H1 (cell line): ENCODE measurements at regions not wholly inside any gene's neighbourhood (a gene's known extent, or its start where the extent isn't known, plus 50 kb on each side); places are given as distances from the start of the nearest gene placed in this dataset.

Source experiments
- CTCF ChIA-PET: fragments of 300-600 bp; sonication (Branson Sonifier 250); formaldehyde crosslinking; loops from one replicate; lab custom pipeline; 2021; ENCODE audit not compliant: partially characterized antibody; lab: Charles Lee
- POLR2A ChIA-PET: fragments of 300-600 bp; sonication (Branson Sonifier 250); formaldehyde crosslinking; loops from one replicate; lab custom pipeline; 2021; ENCODE audit warnings: inconsistent platforms; ENCODE audit not compliant: partially characterized antibody; lab: Charles Lee
- DNase-seq, 2 experiments: peaks; one replicate each; pipeline versions ENCODE4 v3.0.0 to v3.0.0-alpha.2; 2010 to 2022; ENCODE audit warnings: low spot score in 2 of 2, low read depth in 1 of 2, mixed read lengths in 1 of 2
- FAIRE-seq: peaks from 2 replicates; lab custom pipeline; 2011; peaks lifted over from hg19 to GRCh38; lab: Jason Lieb, UNC
- H2AFZ ChIP-seq: 2 replicates; pipeline ENCODE4 v1.8.1; 2012; ENCODE audit warnings: low read length, inconsistent platforms
- H2AK5ac ChIP-seq: 2 replicates; pipeline ENCODE4 v1.6.1; 2013; ENCODE audit warnings: low read depth, low read length
- H2BK120ac ChIP-seq: replicated peaks from 2 replicates; pipeline ENCODE3; 2013; ENCODE audit warnings: low read depth, low read length, inconsistent platforms
- H2BK12ac ChIP-seq: 2 replicates; pipeline ENCODE4 v1.6.1; 2013; ENCODE audit warnings: low read depth, low read length
- H2BK15ac ChIP-seq: 2 replicates; pipeline ENCODE4 v1.6.1; 2013; ENCODE audit warnings: low read length
- H2BK20ac ChIP-seq: 2 replicates; pipeline ENCODE4 v1.6.1; 2013; ENCODE audit warnings: low read length
- H2BK5ac ChIP-seq: 2 replicates; pipeline ENCODE4 v1.6.1; 2013; ENCODE audit warnings: low read depth, low read length
- H3K14ac ChIP-seq: 2 replicates; pipeline ENCODE4 v1.6.1; 2013; ENCODE audit warnings: inconsistent platforms; ENCODE audit not compliant: insufficient read length
- H3K18ac ChIP-seq: 2 replicates; pipeline ENCODE4 v1.6.1; 2013; ENCODE audit warnings: low read length; ENCODE audit errors: extremely low read depth
- H3K23ac ChIP-seq: 2 replicates; pipeline ENCODE4 v1.6.1; 2013; ENCODE audit warnings: inconsistent platforms; ENCODE audit not compliant: insufficient read length
- H3K23me2 ChIP-seq: 2 replicates; pipeline ENCODE4 v1.6.1; 2013; ENCODE audit warnings: low read depth, low read length
- H3K27ac ChIP-seq: 2 replicates; pipeline ENCODE4 v1.6.1; 2011; ENCODE audit warnings: low read depth, low read length, inconsistent platforms
- H3K27me3 ChIP-seq, 4 experiments: replicated peaks in 1 of 4; 1 replicate in 1 of 4; 2 replicates in 3 of 4; pipeline versions ENCODE4 v1.6.1 to v1.8.1; 2011 to 2013; ENCODE audit warnings: low read length in 3 of 4, mild to moderate bottlenecking in 3 of 4, inconsistent platforms in 2 of 4, mixed read lengths in 2 of 4, moderate library complexity in 1 of 4; ENCODE audit not compliant: control insufficient read depth in 3 of 4, insufficient read depth in 3 of 4; ENCODE audit errors: extremely low read depth in 1 of 4
- H3K36me3 ChIP-seq, 4 experiments: 2 replicates each; pipeline versions ENCODE4 v1.6.1 to v1.8.1; 2011 to 2013; ENCODE audit warnings: mild to moderate bottlenecking in 4 of 4, low read length in 3 of 4, moderate library complexity in 2 of 4, control low read depth in 1 of 4, inconsistent platforms in 1 of 4; ENCODE audit not compliant: insufficient read depth in 4 of 4, control insufficient read depth in 2 of 4
- H3K4ac ChIP-seq: replicated peaks from 2 replicates; pipeline ENCODE3; 2013; ENCODE audit warnings: low read length, low read depth, mixed read lengths, inconsistent platforms; ENCODE audit not compliant: insufficient read length
- H3K4me1 ChIP-seq, 4 experiments: replicated peaks in 1 of 4; 1 replicate in 1 of 4; 2 replicates in 3 of 4; pipeline versions ENCODE4 v1.6.1 to v1.8.1; 2011 to 2013; ENCODE audit warnings: low read length in 3 of 4, inconsistent platforms in 2 of 4, mixed read lengths in 1 of 4; ENCODE audit not compliant: insufficient read depth in 4 of 4, control insufficient read depth in 3 of 4
- H3K4me2 ChIP-seq, 2 experiments: 2 replicates each; pipeline versions ENCODE4 v1.6.1 to v1.8.1; 2011 to 2013; ENCODE audit warnings: low read depth in 2 of 2, low read length in 2 of 2, control low read depth in 1 of 2, inconsistent platforms in 1 of 2, mild to moderate bottlenecking in 1 of 2; ENCODE audit not compliant: insufficient read depth in 1 of 2
- H3K4me3 ChIP-seq, 4 experiments: fragments of 200-600, 300-600 bp in 1 of 4; sonication (generic), shearing (Covaris generic), sonication (Bioruptor Twin) in 1 of 4; 2 replicates each; pipeline versions ENCODE4 v1.5.1 to v1.8.1; 2011 to 2016; ENCODE audit warnings: low read length in 4 of 4, low read depth in 3 of 4, control low read depth in 2 of 4, inconsistent platforms in 2 of 4, mild to moderate bottlenecking in 2 of 4, mixed read lengths in 1 of 4, moderate library complexity in 1 of 4; ENCODE audit not compliant: insufficient read depth in 2 of 4; ENCODE audit errors: extremely low read depth in 1 of 4
- H3K56ac ChIP-seq: replicated peaks from 2 replicates; pipeline ENCODE3; 2013; ENCODE audit warnings: low read depth, mild to moderate bottlenecking, mixed read lengths, low read length, inconsistent platforms; ENCODE audit not compliant: insufficient read length
- H3K79me1 ChIP-seq: 2 replicates; pipeline ENCODE4 v1.6.1; 2013; ENCODE audit warnings: low read depth, low read length, control low read depth
- H3K79me2 ChIP-seq, 2 experiments: 2 replicates each; pipeline versions ENCODE4 v1.6.1 to v1.8.1; 2012 to 2013; ENCODE audit warnings: low read length in 2 of 2, mild to moderate bottlenecking in 2 of 2, inconsistent platforms in 1 of 2; ENCODE audit not compliant: insufficient read depth in 2 of 2, control insufficient read depth in 1 of 2
- H3K9ac ChIP-seq, 4 experiments: replicated peaks in 1 of 4; 1 replicate in 1 of 4; 2 replicates in 3 of 4; pipeline versions ENCODE4 v1.6.1 to v1.8.1; 2011 to 2013; ENCODE audit warnings: low read depth in 3 of 4, low read length in 3 of 4, control low read depth in 2 of 4, mild to moderate bottlenecking in 2 of 4, moderate library complexity in 2 of 4, inconsistent platforms in 1 of 4; ENCODE audit errors: extremely low read depth in 1 of 4
- H3K9me3 ChIP-seq, 2 experiments: 2 replicates each; pipeline versions ENCODE4 v1.6.1 to v1.8.1; 2012 to 2013; ENCODE audit warnings: mild to moderate bottlenecking in 2 of 2, moderate library complexity in 2 of 2, control low read depth in 1 of 2, inconsistent platforms in 1 of 2, low read depth in 1 of 2, low read length in 1 of 2, mixed read lengths in 1 of 2; ENCODE audit not compliant: insufficient read depth in 2 of 2
- H4K20me1 ChIP-seq, 2 experiments: replicated peaks in 1 of 2; 2 replicates each; pipeline versions ENCODE3 to v1.8.1; 2011 to 2013; ENCODE audit warnings: inconsistent platforms in 2 of 2, low read length in 2 of 2, mild to moderate bottlenecking in 1 of 2; ENCODE audit not compliant: insufficient read depth in 2 of 2, control insufficient read depth in 1 of 2
- H4K5ac ChIP-seq: 2 replicates; pipeline ENCODE4 v1.6.1; 2013; ENCODE audit warnings: low read length, low read depth, mixed read lengths, inconsistent platforms; ENCODE audit not compliant: insufficient read length
- H4K8ac ChIP-seq: 2 replicates; pipeline ENCODE4 v1.8.0; 2013; ENCODE audit warnings: mild to moderate bottlenecking, moderate library complexity, low read length, inconsistent platforms; ENCODE audit not compliant: insufficient read depth; ENCODE audit errors: extremely low read depth
- H4K91ac ChIP-seq: replicated peaks from 2 replicates; pipeline ENCODE3; 2013; ENCODE audit warnings: low read length, mixed read lengths, inconsistent platforms; ENCODE audit not compliant: insufficient read length
- ASH2L ChIP-seq: fragments of 200-600, 300-600 bp; sonication (generic); IDR thresholded peaks from one replicate; pipeline ENCODE4 v1.7.1; 2017; ENCODE audit warnings: low read length
- E2F6 ChIP-seq: IDR thresholded peaks from 2 replicates; pipeline ENCODE4 v1.6.1; 2012; ENCODE audit warnings: inconsistent platforms
- EP300 ChIP-seq, 2 experiments: IDR thresholded peaks; 1 replicate in 1 of 2; 2 replicates in 1 of 2; pipeline ENCODE4 v1.6.1; 2011 to 2012; ENCODE audit warnings: low read depth in 2 of 2, low read length in 2 of 2, mild to moderate bottlenecking in 2 of 2, borderline replicate concordance in 1 of 2, inconsistent platforms in 1 of 2, moderate library complexity in 1 of 2
- GTF2F1 ChIP-seq: IDR thresholded peaks from 2 replicates; pipeline ENCODE4 v1.6.1; 2012; ENCODE audit warnings: low read depth, low read length, improper control_type of control experiment, borderline replicate concordance
- JUND ChIP-seq: IDR thresholded peaks from 2 replicates; pipeline ENCODE4 v1.6.1; 2011; ENCODE audit warnings: mild to moderate bottlenecking, improper control_type of control experiment, low read length
- NANOG ChIP-seq: IDR thresholded peaks from 2 replicates; pipeline ENCODE4 v1.6.1; 2011; ENCODE audit warnings: low read length, low read depth, mild to moderate bottlenecking, inconsistent platforms; ENCODE audit not compliant: insufficient read depth, poor library complexity, severe bottlenecking
- POU5F1 ChIP-seq: IDR thresholded peaks from 2 replicates; pipeline ENCODE4 v1.6.1; 2011; ENCODE audit warnings: low read depth, mild to moderate bottlenecking, low read length, moderate library complexity
- SP2 ChIP-seq: IDR thresholded peaks from 2 replicates; pipeline ENCODE4 v1.6.1; 2012; ENCODE audit warnings: mild to moderate bottlenecking, low read length, inconsistent platforms
- SRF ChIP-seq: IDR thresholded peaks from 2 replicates; pipeline ENCODE4 v1.6.1; 2011; ENCODE audit warnings: mild to moderate bottlenecking, low read depth, low read length, moderate library complexity
- TAF7 ChIP-seq: optimal IDR thresholded peaks from 2 replicates; pipeline ENCODE3; 2011; ENCODE audit warnings: low read depth, mild to moderate bottlenecking, inconsistent platforms, low read length, moderate library complexity, borderline replicate concordance
- TCF12 ChIP-seq: IDR thresholded peaks from 2 replicates; pipeline ENCODE4 v1.6.1; 2011; ENCODE audit warnings: low read depth, mild to moderate bottlenecking, low read length
- USF2 ChIP-seq: IDR thresholded peaks from 2 replicates; pipeline ENCODE4 v1.6.1; 2011; ENCODE audit warnings: low read length, improper control_type of control experiment
- YY1 ChIP-seq: IDR thresholded peaks from 2 replicates; pipeline ENCODE4 v1.6.1; 2011; ENCODE audit warnings: low read depth, mild to moderate bottlenecking, low read length
- WGBS, 2 experiments: shearing (Covaris generic) in 1 of 2; methylation state at CpG; one replicate each; pipeline versions ENCODE4 v1.1.6 to v1.1.7; 2013 to 2015; ENCODE audit warnings: low lambda C conversion rate in 2 of 2, mixed read lengths in 2 of 2, inconsistent platforms in 1 of 2, low coverage in 1 of 2, missing lambda C conversion rate in 1 of 2; ENCODE audit not compliant: insufficient replicate concordance in 2 of 2, insufficient coverage in 1 of 2, insufficient read length in 1 of 2; ENCODE audit errors: extremely low coverage in 1 of 2, missing lambda C conversion rate in 1 of 2; 5-methylcytosine and 5-hydroxymethylcytosine counted together

- Histone ChIP-seq H3K4me3 (no peak overlapping the region), H3K4me2 (no peak overlapping the region), H3K9ac (no peak overlapping the region), H3K27ac (no peak overlapping the region), H3K79me1 (no peaks in the 10 kb centered on the region), H2BK5ac (no peak overlapping the region), H2BK20ac (no peak overlapping the region), H2AFZ (no peak overlapping the region), H2BK12ac (no peak overlapping the region), H3K4me1 (no peaks in the 10 kb centered on the region), H2AK5ac (no peak overlapping the region), H3K18ac (no peak overlapping the region), H3K9me3 (no peaks in the 10 kb centered on the region), H3K79me2 (no peaks in the 10 kb centered on the region), H4K5ac (no peak overlapping the region), H3K23ac (no peak overlapping the region), H3K14ac (no peak overlapping the region), H2BK120ac (no peak overlapping the region), H3K56ac (no peak overlapping the region), H4K8ac (no peak overlapping the region), H3K36me3 (no peaks in the 10 kb centered on the region), H4K20me1 (no peaks in the 10 kb centered on the region), H3K23me2 (no peaks in the 10 kb centered on the region; the same call in 1 of the 2 replicates), H4K91ac (no peak overlapping the region), H3K27me3 (no peaks in the 10 kb centered on the region), H3K4ac (no peak overlapping the region), H2BK15ac (no peak overlapping the region)
- FAIRE-seq (no peak), DNase-seq (no peak)
- 93% methylated on average over 4 of the region's 4 CpGs; no CpG with 5 or more reads in 1 of the 2 experiments for WGBS, 2 experiments
- ChIA-PET CTCF (interaction anchor here (0.5 to 1.6 kb wide), 5 partner anchors 12 to 832 kb away, joined by 3 to 4 read pairs (median 3); no protein-coding TSS in a partner anchor), POLR2A (interaction anchor here (0.9 kb wide), 1 partner anchor 16 kb away, joined by 3 read pairs; no protein-coding TSS in a partner anchor)
- no peak for TF ChIP-seq NANOG
- TF ChIP-seq YY1, result no peak
- TF ChIP-seq USF2, result no peak
- no peak for TF ChIP-seq ASH2L
- TF ChIP-seq POU5F1, result no peak
- no peak for TF ChIP-seq GTF2F1
- TF ChIP-seq E2F6, result no peak
- TF ChIP-seq TCF12, result no peak
- TF ChIP-seq JUND, result no peak
- no peak for TF ChIP-seq SRF
- TF ChIP-seq EP300 (IDR thresholded peaks at IDR 0.05; ENCODE audit: borderline replicate concordance in 1 of 2, low read depth in 2 of 2, low read length in 2 of 2), result no peak
- TF ChIP-seq TAF7, result no peak
- no peak for TF ChIP-seq SP2
Observed at GRCh38 chr14:97107760-97108159, 310.6 kb downstream of the VRK1 start.
